MM.1S (cell line): ENCODE measurements at regions not wholly inside any gene's neighbourhood (a gene's known extent, or its start where the extent isn't known, plus 50 kb on each side); places are given as distances from the start of the nearest gene placed in this dataset.
"Not testable (repeated sequence)": the region's sequence is repeated elsewhere in the genome, so short reads cannot be mapped to it uniquely, and the experiment has no call there.

Experiments
- CTCF ChIP-seq: fragments of 300-600 bp; sonication (generic); IDR thresholded peaks from 2 replicates; pipeline ENCODE4 v1.5.1; 2016; ENCODE audit warnings: antibody characterized with exemption, low read length, mixed read lengths
- EZH2 ChIP-seq: fragments of 300-600 bp; sonication (generic); optimal IDR thresholded peaks from 2 replicates; pipeline ENCODE3; 2017; ENCODE audit warnings: low read depth, mild to moderate bottlenecking, antibody characterized with exemption, low read length, mixed read lengths
- EZH2phosphoT487 ChIP-seq: fragments of 300-600 bp; sonication (generic); IDR thresholded peaks from 2 replicates; pipeline ENCODE4 v1.6.1; 2018; ENCODE audit warnings: antibody characterized with exemption, low read length

- not testable (repeated sequence) for TF ChIP-seq CTCF, EZH2, EZH2phosphoT487
Observed at GRCh38 chrX:46223499-46223898, 321.7 kb downstream of the ZNF674 start.
